22Rv1 (cell line): ENCODE measurements at regions not wholly inside any gene's neighbourhood (a gene's known extent, or its start where the extent isn't known, plus 50 kb on each side); places are given as distances from the start of the nearest gene placed in this dataset.

ENCODE experiments used
- CTCF ChIP-seq: fragments of 450-650 bp; IDR thresholded peaks from 2 replicates; pipeline ENCODE4 v1.5.1; 2017; ENCODE audit warnings: mild to moderate bottlenecking
- ZFX ChIP-seq: fragments of 450-650 bp; IDR thresholded peaks from 2 replicates; pipeline ENCODE4 v1.6.1; 2017; ENCODE audit warnings: antibody characterized with exemption, borderline replicate concordance

DNA sequence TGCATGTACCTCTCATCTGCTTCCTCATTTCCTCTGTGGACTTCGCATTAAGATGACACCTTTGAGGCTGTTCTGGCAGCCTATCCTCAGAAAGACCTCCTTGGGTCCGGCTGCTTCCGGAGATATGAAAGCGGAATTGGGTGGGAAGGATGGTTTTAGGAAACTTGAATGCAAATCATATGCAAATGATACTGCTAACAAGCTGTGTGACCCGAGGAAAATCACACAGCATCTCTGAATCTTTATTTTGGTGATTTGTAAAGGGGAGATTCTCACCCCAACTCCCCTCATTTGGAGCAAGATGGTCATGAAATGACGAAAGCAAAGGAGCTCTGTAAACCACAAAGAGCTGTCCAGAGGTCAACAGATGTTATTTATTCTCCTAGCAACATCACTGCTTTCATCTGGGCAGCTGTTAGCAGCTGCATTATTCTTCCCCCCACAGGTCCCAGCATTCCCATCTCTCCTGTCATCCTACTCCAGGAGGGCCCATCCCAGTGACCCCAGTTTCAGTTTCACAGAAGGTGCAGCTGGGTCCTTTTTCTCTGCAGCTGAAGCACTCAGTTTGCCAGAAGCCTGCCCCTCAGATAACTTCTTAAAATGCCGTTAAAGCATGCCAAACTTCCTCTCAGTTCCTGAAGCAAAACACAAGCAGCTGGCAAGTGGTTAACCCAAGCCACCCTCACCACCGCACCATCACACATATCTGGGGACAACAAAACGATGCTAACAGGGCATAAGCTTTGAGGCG is 269.5 kb downstream of the SEC61B start:
- TF ChIP-seq CTCF: no peak
- no peak for TF ChIP-seq ZFX
